NCI-H460 (cell line): ENCODE measurements at regions not wholly inside any gene's neighbourhood (a gene's known extent, or its start where the extent isn't known, plus 50 kb on each side); places are given as distances from the start of the nearest gene placed in this dataset.
"Not testable (repeated sequence)": the region's sequence is repeated elsewhere in the genome, so short reads cannot be mapped to it uniquely, and the experiment has no call there.

Experiments
- DNase-seq: peaks from one replicate; pipeline ENCODE4 v3.0.0-alpha.2; 2016; ENCODE audit warnings: low read depth; ENCODE audit errors: extremely low read depth

DNA sequence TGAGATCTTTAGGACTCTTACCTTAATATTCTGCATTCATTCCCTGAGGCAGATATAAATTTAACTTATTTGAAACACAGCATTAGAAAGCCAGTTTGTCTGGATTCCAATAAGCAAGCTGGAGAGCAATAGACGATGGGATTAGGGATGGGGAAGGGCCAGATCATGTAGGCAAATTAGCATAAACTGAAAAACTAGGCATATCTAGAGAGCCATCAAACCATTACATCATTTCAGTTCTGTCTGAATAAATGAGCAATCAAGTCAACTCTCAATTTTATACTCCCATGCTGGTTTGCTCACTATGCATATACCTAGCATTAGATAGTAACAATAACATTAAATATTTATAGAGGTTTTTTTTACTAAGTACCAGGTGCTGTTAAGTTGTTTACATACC is 583.6 kb upstream of the LRRN3 start:
- DNase-seq, result no peak

DNA sequence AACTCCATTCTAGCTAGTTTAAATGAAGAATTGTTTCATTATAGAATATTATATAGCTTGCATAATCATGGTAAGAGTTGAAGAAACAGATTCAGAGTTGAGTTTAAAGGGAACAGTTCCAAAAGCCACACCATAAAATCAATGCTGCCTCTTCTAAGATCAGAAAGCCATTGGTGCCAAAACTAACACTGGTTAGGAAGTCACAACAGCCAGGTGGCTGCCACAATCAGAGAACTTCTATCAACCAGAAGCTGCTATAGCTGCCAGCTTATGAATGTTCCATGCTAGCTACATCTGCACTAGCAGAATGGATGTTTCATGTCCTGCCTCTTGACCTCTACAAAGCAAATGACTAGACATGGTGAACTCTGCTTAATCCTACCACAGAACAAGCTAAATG is 583.1 kb upstream of the LRRN3 start:
- no peak for DNase-seq

DNA sequence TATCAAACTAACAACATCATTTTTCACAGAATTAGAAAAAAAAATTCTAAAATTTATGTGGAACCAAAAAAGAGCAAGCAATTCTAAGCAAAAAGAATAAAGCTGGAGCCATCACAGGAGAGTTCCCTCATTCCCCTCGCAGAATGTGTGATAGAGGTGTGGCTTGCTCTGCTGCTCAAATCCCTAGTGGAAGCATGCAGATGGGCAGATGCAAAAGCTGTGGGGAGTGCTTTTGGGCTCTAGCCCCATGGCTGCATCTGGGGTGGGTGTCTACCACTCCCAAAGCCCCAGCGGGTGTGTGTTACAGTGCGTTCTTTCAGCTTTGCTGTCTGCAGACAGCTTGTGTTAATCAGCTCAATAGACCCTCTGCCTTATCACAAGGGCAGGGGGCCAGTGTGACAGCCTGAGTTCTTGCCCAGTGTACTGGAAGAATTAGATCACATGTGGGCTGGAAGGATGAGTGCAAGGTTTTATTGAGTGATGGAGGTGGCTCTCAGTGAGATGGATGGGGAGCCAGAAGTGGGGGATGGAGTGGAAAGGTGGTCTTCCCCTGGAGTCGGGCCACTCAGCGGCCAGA is 575.9 kb upstream of the LRRN3 start:
- not testable (repeated sequence) for DNase-seq

DNA sequence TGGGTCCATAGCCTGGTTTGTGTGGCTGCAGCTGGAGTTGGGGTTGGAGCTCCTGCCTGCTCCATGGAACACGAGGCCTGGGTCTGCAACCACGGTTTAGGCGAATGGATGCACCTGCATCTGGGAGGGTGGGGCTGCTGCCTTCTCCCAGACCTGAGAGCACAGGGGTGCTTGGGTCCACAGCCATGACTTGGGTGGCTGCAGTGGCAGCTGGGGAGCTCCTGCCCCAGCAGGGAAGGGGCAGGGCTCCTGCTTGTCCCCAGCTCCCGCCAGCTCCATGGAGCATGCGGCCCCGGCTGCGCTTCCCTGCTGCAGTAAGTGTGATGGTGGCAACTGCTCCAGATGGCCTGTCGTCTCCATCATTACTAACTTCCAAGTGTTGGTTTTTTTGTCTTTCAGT is 571.1 kb upstream of the LRRN3 start:
- DNase-seq, result no peak

DNA sequence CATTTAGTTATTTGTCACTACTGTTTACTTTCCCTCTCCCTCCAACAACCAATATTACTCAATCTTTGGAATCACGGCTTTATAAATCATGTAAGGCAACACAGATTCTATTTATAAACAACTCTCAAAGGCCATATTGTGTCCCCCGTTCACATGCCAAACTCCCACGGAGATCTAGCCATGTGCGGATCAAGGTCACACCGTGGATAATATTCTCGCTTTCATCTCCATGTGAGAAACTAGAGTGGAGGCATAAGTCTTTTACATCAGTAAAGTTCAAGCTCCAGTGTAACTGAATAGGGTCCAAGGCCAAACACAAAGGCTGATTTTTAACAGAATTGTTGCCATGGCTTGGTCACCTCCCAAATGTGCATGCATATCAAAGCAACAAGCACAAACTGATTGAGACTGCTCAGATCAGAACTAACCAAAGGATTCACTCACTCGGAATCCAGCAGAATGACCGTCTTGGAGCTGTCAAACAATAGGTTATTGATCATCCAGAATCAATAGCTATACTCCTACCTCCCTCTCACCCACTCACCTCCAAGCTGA is 569.5 kb upstream of the LRRN3 start:
- DNase-seq, result no peak

DNA sequence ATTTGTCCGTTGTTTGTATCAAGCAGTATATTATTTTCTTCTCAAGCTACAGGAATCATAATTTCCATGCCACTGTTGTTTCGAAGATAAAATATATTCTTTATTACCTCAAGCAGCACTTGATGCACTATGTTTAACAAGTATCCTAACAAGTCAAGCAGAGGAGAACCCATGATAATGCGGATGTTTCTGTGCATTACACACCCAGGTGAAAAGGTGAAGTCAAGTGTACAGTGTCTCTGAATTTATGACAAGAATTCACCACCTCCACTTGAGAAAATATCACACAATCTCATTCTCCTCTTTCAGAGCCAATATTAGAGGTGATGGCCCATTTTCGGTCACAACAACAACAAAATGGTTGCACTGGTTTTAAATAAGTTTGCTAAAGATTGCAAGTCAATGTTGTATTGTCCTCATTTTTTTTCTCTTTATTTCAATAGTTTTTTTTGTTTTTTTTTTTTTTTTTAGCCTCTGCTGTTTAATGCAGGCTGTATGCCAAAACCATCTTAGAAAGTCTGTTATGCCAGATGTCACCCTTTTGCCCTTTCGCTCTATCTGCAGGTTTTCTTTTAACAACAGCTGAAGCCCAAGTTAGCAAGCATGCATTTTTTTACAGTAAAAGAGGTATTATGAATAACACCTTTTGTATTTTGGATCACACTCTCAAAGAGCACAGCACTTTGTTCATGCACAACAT is 568.7 kb upstream of the LRRN3 start:
- DNase-seq, result no peak

DNA sequence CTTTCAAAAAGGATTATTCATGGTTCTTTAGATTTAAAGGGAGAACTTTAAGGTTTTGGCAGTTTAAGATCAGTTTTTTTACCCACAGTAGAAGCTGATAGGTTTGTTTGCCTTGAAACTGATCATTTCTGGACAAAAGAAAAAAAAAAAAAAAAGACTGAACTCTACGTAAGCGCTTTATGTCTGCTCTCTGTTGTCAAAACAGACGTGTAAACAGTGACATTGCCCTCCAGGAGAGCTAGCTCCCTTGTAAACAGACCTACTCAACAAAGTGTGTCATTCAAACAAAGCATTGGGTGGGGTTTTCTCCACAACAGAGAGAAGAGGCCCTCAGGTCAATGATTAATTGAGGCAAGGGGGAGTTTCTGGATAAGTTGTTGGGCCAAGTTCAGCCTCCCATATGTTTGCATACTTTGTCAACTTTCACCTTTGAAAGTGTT is 568.1 kb upstream of the LRRN3 start:
- no peak for DNase-seq

DNA sequence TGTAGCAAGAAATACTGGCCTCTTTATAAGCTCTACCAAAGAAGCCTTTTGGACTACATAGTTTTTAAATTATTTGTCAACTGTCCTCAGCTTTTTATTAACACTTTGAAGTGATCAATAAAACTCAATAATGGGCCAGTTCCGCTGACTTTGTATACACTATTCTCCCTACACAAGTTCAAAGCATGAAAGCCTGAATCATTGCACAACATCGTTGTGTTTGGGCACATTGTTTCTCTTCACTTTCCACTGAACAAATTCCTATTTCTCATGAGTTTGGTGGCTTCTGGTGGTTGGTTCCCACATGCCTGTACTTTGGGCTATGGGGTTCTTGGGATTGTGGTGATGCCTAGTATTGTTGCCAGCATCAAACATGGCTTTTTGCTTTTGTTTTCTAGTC is 561.8 kb upstream of the LRRN3 start:
- DNase-seq, result no peak

DNA sequence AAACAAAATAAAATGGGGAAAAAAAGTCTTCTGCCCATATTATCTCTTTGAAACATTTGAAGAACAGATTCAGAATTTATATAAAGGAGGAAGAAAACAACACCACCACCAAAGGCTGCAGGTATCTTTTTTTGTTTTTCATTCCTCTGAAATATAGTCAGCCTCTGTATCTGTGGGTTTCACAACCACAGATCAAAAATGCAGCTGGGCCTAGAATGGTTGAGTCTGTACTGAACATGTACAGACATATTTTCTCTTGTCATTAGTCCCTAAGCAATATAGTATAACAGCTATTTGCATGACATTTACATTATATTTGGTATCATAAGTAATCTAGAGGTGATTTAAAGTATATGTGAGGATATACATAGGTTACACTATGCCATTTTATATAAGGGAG is 559.7 kb upstream of the LRRN3 start:
- DNase-seq, result no peak

DNA sequence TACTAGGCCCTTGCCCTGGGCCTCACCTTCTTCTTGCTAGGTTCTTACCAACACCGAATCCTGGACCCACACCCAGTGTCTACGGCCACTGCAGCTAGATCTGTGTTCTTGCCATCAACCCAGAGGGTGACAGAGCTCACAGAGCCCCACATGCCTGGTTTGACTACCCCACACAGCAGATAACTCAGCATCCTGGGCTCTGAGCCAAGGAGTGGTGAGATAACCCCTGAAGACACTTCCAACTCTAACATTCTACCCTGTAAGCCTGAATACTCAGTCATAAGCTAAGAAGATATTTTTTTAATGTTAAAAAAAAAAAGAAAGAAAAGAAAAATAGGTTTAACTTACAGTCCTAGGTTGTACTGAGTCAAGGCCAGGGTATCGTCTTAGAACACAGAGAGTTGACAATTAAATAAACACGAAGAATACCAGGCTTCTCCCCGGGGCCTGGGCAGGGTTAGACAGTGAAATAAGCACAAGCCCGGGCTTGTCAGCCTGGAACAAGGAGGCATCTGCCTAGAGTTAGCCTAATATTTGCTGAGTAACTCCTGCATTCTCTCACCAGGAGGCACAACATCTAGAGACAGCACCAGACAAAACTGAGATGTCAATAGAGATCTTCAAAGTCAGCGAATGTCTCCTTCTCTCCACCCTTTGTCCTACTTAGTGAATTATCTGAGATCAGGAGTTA is 556.5 kb upstream of the LRRN3 start:
- peak; percentile 11 for DNase-seq

DNA sequence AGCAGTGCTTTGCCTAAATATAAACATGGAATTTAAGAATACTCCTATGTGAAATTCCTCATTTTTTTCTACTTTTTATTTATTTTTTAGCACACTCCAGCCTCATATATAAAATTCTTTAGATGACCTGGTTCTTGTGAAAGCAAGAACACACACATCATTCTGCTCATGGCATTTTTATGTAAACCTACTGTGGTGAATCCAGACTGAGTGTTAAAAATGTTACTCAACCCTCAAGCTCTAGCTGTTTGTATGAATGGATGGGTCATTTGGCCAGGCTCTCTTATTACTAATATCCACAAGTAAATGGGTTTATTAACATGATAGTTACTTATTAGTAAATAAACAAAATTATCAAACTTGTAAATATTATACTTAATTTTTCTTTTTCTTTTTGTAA is 551.7 kb upstream of the LRRN3 start:
- DNase-seq, result no peak

DNA sequence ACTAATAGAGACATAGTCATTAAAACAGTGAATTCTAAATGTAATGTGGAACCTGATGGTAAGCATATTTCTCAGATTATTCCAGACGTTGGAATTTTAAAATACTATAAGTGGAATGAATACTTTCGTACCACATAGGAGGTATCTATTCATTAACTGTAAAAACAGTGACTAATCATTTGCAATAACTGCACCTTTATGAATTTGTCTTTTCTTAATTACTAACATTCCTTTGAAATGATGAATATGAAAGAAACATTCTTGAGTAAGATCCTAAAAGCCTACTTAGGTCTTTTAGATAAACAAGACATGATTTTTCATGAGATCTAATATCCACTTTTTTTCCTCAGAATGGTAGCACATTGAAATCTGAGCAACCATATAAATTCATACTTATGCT is 549.0 kb upstream of the LRRN3 start:
- DNase-seq, result no peak

DNA sequence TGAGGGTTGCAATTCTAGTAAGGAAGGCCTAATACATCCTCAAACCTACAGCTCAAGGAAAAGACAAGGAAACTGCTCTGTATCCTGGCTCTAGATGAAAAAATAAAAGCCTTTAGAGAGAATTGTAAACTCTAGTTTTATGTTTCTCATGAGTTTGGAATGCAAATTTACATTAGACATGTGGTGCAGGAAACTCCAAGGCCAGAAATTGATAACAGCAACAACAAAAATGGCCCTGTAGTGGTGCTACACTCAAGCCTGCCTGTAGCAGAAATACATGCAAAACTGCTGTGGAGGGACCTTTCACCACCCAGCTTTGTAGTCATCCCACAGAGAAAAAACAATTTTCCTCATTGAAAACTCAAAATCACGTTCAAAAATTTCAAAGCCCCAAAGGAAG is 546.7 kb upstream of the LRRN3 start:
- no peak for DNase-seq

DNA sequence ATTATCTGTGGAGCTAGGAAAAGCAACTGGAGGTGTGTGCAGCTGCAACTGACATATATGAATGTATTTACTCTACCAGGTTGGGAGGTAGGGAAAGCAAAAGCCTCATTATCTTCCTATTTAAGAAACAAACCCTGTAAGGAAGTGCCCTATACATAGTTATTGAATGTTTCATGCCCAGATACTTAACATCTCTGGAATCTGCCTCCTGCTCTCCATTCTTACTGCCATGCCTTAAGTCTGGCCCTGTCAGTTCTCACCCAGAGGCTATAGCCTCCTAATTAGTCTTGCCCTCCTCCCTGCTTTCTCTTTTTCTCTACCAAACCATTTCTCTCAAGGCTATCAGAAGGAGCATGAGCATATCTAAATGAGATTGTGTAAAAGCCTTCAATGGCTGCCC is 542.6 kb upstream of the LRRN3 start:
- no peak for DNase-seq

DNA sequence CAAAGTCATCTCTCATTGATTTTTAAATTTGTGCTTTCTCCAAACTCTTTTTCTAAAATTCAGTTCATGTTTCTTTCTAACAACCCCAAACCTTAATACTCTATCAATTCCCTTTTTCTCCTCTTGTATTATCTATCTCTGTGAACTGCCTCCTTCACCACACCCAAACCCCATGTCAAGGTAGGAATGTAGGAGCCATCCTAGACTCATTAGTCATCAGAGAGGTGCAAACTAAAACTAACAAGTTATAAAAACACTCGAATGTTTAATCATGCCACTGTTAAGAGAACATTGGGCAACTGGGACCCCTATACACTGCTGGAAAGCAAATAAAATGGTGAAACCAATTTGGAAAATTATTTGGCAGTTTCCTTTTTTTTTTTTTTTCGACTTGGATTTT is 533.8 kb upstream of the LRRN3 start:
- DNase-seq, result no peak

DNA sequence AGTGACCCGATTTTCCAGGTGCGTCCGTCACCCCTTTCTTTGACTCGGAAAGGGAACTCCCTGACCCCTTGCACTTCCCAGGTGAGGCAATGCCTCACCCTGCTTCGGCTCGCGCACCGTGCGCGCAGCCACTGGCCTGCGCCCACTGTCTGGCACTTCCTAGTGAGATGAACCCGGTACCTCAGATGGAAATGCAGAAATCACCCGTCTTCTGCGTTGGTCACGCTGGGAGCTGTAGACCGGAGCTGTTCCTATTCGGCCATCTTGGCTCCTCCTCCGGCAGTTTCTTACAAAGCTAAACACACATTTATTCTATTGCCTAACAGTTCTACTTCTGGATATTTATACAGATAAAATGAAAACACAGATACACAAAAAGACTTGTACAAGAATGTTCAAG is 527.6 kb upstream of the LRRN3 start:
- not testable (repeated sequence) for DNase-seq

DNA sequence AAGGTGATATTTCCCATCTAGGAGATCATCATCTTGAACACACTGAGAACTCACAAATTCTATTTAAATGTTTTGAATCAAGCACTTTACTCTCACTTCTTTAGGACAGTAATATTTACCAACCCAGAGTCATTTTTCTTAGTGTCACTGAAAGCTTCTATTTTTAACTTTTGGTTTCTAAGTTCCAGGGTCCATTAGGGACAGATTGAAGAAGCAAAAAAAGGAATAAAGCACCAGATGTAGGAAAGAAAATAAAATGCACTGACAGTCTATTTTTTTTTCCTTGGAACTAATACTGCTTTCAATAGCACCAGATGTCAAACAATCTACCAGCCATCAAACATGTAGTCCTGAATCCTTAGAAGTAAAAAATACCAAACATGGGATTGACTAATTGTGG is 526.7 kb upstream of the LRRN3 start:
- DNase-seq, result no peak

DNA sequence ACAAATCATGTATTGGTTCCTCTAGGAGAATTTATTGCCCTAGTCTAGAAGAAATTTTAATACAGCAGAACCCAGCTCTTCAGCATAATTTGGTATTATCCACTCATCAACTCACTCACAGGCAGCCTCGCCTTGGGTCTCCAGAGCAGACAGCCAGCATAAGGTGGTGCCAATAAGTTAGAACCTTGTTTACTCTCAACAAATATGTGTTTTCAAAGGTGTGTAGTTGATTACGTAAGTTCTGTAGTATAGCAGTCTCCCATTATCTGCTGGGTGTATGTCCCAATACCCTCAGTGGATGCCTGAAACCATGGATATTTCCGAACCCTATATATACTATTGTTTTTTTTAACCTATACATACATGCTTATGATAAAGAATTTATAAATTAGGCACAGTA is 522.5 kb upstream of the LRRN3 start:
- DNase-seq, result no peak

DNA sequence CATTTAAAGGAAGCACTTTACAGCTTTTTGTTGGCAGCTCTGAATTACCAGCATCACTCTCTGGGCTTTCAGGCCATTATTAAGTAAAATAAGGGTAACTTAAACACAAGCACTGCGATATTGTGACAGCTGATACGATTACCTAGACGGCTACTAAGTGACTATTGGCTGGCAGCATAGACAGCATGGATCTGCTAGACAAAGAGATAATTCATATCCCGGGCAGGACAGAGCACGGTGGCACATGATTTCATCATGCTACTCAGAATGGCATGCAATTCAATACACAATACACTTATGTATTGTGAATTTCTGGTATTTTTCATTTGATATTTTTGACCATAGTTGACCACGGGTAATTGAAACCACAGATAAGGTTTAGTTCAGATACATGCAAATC is 522.0 kb upstream of the LRRN3 start:
- DNase-seq, result peak; percentile 25

DNA sequence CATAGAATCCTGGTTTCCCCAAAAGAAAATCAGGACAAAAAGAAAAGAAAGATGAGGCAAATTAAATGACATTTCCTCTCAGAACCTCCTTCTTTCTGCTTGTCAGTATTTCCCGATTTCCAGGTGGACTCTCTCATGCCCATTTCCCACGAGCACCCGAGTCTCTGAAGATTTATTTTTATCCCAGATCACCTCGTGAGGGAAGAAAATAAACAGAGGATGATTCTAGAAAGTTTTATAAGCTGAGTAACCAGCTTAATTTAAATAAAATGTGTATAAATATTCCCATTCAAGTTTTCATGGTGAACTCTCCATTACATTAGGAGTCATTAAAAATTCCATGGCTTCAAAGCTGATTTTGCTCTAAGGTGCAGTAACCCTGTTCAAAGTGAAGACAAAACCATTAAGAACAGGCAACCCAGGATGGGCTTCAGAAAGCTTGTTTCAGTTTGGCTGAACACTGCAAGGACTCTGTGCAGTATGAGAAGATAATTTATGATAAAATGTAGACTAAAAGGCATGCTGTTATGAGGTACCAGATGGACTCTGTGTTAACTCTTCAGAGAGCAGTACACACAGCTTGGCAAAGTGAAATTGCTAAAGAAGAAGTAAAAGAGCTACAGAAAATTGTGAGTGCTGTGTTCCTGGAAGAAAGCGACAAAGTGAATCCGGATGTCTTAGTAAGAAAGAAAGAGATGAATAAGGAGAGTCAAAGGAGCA is 521.3 kb upstream of the LRRN3 start:
- no peak for DNase-seq

DNA sequence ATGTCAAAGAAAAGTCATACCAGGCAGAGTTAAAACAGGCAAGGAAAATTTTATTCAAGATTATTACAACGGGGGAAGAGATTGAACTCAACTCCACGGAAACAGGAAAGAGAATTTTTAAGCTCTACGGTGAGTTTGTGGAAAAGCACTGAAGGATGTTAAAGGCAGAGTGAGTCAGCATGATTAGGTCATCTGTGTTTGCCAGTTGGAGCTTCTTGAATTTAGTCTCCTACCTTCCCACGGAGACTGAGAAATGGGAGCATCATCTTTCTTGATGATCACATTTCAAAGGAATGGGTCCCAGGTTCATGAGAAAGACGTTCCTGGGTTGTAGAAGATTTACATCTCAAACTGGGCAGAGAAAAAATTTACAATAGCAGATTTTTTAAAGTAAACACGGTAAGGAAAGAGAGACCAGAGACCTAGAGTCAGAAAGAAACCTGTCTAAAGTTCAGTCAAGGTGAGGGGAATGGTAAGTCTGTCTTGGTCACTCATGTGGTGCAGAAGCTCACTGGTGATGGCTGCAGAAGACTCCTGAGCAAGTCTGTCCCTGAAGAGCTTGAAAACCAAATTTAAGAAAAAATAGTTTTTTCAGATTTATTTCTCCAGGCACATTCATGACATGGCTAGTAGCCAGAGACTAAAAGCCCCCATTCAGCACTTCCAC is 516.9 kb upstream of the LRRN3 start:
- peak; percentile 15 for DNase-seq
